Lower leg skin (tissue), 3 donors: ENCODE measurements at regions not wholly inside any gene's neighbourhood (a gene's known extent, or its start where the extent isn't known, plus 50 kb on each side); places are given as distances from the start of the nearest gene placed in this dataset.

Source experiments
- CTCF ChIP-seq, 3 donors: fragments of 450-650 bp; IDR thresholded peaks; one replicate each; pipeline ENCODE4 v1.5.1; 2016; ENCODE audit warnings: antibody characterized with exemption in 3 of 3, mild to moderate bottlenecking in 3 of 3, moderate library complexity in 2 of 3
- POLR2A ChIP-seq, 2 donors: fragments of 450-650 bp; IDR thresholded peaks; one replicate each; pipeline ENCODE4 v1.6.1; 2016 to 2017; ENCODE audit warnings: antibody characterized with exemption in 2 of 2, mild to moderate bottlenecking in 1 of 2, moderate library complexity in 1 of 2

GRCh38 chr4:33628296-33628695 is 2616.0 kb downstream of the ARAP2 start:
- TF ChIP-seq CTCF (IDR thresholded peaks at IDR 0.05) (no peak), POLR2A (IDR thresholded peaks at IDR 0.05) (no peak)
